ENCODE measurements at regions not wholly inside any gene's neighbourhood (a gene's known extent, or its start where the extent isn't known, plus 50 kb on each side); places are given as distances from the start of the nearest gene placed in this dataset.

DNA sequence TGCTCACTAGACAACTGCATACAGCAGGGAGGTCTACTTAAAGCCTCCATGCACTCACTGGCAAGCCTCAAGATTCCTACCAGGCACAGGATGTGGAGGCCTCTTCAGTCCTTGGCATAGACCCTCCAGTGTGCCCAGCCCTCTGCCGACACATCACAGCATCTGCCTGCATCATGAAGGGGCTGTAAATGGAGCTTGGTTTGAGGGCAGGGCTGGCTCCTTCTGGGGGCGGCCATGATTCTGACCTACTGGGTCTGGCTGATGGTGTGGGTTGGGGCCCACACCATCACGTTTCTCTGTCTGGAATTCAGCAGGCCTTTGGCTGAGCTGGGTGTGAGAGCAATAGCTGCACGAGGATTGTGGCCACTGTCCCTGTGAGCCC is 84.9 kb upstream of the SHB start:
- H3K4me3 ChIP-seq (ENCODE audit: low read length in 3 of 3) = no peak overlapping the region
- no peaks in the 10 kb centered on the region for H3K27me3 ChIP-seq (ENCODE audit: control insufficient read depth, insufficient read depth, low read length)
- no peak for FAIRE-seq
- no peaks in the 10 kb centered on the region for H3K9me3 ChIP-seq (ENCODE audit: control insufficient read depth in 2 of 3, insufficient read depth in 1 of 3, low read length in 3 of 3)
- TF ChIP-seq, protein P1, sequence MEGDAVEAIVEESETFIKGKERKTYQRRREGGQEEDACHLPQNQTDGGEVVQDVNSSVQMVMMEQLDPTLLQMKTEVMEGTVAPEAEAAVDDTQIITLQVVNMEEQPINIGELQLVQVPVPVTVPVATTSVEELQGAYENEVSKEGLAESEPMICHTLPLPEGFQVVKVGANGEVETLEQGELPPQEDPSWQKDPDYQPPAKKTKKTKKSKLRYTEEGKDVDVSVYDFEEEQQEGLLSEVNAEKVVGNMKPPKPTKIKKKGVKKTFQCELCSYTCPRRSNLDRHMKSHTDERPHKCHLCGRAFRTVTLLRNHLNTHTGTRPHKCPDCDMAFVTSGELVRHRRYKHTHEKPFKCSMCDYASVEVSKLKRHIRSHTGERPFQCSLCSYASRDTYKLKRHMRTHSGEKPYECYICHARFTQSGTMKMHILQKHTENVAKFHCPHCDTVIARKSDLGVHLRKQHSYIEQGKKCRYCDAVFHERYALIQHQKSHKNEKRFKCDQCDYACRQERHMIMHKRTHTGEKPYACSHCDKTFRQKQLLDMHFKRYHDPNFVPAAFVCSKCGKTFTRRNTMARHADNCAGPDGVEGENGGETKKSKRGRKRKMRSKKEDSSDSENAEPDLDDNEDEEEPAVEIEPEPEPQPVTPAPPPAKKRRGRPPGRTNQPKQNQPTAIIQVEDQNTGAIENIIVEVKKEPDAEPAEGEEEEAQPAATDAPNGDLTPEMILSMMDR (IDR thresholded peaks at IDR 0.05; ENCODE audit: borderline replicate concordance, extremely low read depth, insufficient read depth) = no peak
- no peak for DNase-seq
- H3K36me3 ChIP-seq (ENCODE audit: control insufficient read depth in 2 of 3, insufficient read depth in 3 of 3, low read length in 3 of 3) = no peaks in the 10 kb centered on the region
- no peaks in the 10 kb centered on the region for H3K4me1 ChIP-seq (ENCODE audit: control insufficient read depth in 2 of 3, insufficient read depth in 2 of 3, low read depth in 1 of 3, low read length in 3 of 3)
- no peak overlapping the region for H3K9ac ChIP-seq (ENCODE audit: low read length in 3 of 3)
- no peak overlapping the region for H3K27ac ChIP-seq (ENCODE audit: low read depth in 2 of 2, low read length in 2 of 2)
- intact Hi-C loops (cut with DNase I) = no loop called here

DNA sequence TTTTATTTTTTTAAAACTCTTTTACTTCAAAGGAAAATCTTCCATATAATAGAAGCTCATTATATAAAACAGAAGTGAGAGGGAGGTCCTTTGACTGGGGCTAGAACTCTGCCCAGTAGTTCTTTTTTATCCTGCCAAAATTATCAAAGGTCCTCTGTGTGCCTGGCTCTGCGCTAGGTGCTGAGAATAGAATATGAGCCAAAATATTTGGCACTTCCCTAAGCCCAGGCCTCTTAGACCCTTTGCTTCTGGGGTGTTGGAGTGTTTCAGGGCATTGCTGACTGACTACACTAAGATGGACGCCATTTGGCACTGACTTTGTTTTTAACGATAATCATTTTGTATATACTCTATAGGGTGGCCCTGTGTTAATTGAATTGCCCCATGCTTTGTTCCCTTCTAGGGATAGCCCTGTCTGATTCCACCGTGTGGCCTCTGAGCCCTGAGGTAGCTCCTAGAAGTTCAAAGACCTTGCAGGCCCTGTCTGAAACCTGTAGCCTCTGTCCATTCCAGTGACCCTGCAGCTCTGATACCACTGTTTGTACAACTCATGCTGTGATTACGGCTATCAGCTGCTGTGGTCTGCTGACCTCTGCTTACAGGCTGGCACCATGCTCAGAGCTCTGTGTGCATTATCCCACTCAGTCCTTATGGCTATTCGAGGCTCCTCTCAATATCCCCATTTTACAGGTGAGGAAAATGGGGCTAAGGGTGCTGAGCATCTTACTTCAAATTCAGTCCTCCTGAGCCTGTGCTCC is 84.3 kb upstream of the SHB start:
- Histone ChIP-seq H3K27me3 (ENCODE audit: control insufficient read depth, insufficient read depth, low read length) (no peaks in the 10 kb centered on the region), H3K9ac (ENCODE audit: low read length in 3 of 3) (no peak overlapping the region), H3K27ac (ENCODE audit: low read depth in 2 of 2, low read length in 2 of 2) (no peak overlapping the region), H3K36me3 (ENCODE audit: control insufficient read depth in 2 of 3, insufficient read depth in 3 of 3, low read length in 3 of 3) (no peaks in the 10 kb centered on the region), H3K4me1 (ENCODE audit: control insufficient read depth in 2 of 3, insufficient read depth in 2 of 3, low read depth in 1 of 3, low read length in 3 of 3) (no peaks in the 10 kb centered on the region), H3K9me3 (ENCODE audit: control insufficient read depth in 2 of 3, insufficient read depth in 1 of 3, low read length in 3 of 3) (no peaks in the 10 kb centered on the region), H3K4me3 (ENCODE audit: low read length in 3 of 3) (no peak overlapping the region)
- DNase-seq = no peak
- FAIRE-seq = no peak
- TF ChIP-seq, protein P1 (IDR thresholded peaks at IDR 0.05; ENCODE audit: borderline replicate concordance, extremely low read depth, insufficient read depth) = no peak
- intact Hi-C loops (cut with DNase I) = no loop called here

DNA sequence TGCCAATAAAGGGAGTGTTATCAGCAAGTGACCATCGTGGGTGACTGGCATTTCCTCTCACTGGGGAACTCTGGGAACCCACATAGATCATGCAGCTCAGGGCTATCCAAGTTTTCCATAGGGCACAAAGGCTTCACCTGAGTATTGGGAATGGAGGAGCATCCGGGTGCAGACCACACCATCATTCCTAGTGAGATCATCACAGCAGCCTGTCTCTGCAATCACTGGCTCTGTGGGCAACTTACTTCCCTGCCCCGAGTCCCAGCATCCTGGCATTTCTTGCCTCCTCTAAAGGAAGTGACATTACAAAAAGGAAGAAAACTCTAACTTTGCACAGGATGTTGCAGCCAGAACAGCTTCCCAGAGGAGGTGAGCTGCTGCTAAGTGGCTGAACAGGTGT is 80.6 kb upstream of the SHB start:
- no peaks in the 10 kb centered on the region for H3K36me3 ChIP-seq (ENCODE audit: control insufficient read depth in 2 of 3, insufficient read depth in 3 of 3, low read length in 3 of 3)
- TF ChIP-seq, protein P1 (IDR thresholded peaks at IDR 0.05; ENCODE audit: borderline replicate concordance, extremely low read depth, insufficient read depth) = no peak
- H3K27ac ChIP-seq (ENCODE audit: low read depth in 2 of 2, low read length in 2 of 2) = no peak overlapping the region
- H3K4me1 ChIP-seq (ENCODE audit: control insufficient read depth in 2 of 3, insufficient read depth in 2 of 3, low read depth in 1 of 3, low read length in 3 of 3) = no peaks in the 10 kb centered on the region
- intact Hi-C loops (cut with DNase I) = no loop called here
- no peak overlapping the region for H3K4me3 ChIP-seq (ENCODE audit: low read length in 3 of 3)
- no peaks in the 10 kb centered on the region for H3K9me3 ChIP-seq (ENCODE audit: control insufficient read depth in 2 of 3, insufficient read depth in 1 of 3, low read length in 3 of 3)
- FAIRE-seq (no peak), DNase-seq (no peak)
- no peaks in the 10 kb centered on the region for H3K27me3 ChIP-seq (ENCODE audit: control insufficient read depth, insufficient read depth, low read length)
- no peak overlapping the region for H3K9ac ChIP-seq (ENCODE audit: low read length in 3 of 3)

DNA sequence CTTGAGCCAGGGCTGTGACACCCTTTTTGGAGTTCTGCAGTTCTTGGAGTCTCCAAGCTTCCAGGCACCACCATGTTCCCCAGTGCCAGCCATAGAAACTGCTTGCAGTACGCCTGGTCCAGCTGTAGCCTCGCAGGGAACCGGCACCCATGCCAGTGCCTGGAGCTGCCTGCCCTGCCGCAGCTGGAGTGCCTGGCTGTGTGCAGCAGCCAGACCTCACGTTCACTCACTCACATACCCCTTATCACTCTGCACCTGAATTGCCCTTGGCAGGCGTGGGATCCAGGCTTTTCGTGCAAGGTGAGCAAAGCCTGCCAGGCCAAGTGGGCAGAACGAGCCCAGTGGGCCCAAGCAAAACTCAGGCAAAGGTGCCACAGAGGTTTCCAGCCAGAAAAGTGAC is 77.8 kb upstream of the SHB start:
- no peak overlapping the region for H3K27ac ChIP-seq (ENCODE audit: low read depth in 2 of 2, low read length in 2 of 2)
- FAIRE-seq (no peak), DNase-seq (peak in 1 of 5 donors; percentile 24)
- no peaks in the 10 kb centered on the region for H3K27me3 ChIP-seq (ENCODE audit: control insufficient read depth, insufficient read depth, low read length)
- H3K9ac ChIP-seq (ENCODE audit: low read length in 3 of 3) = no peak overlapping the region
- no peaks in the 10 kb centered on the region for H3K4me1 ChIP-seq (ENCODE audit: control insufficient read depth in 2 of 3, insufficient read depth in 2 of 3, low read depth in 1 of 3, low read length in 3 of 3)
- TF ChIP-seq, protein P1 (IDR thresholded peaks at IDR 0.05; ENCODE audit: borderline replicate concordance, extremely low read depth, insufficient read depth) = no peak
- no peak overlapping the region for H3K4me3 ChIP-seq (ENCODE audit: low read length in 3 of 3)
- intact Hi-C loops (cut with DNase I) = no loop called here
- no peaks in the 10 kb centered on the region for H3K9me3 ChIP-seq (ENCODE audit: control insufficient read depth in 2 of 3, insufficient read depth in 1 of 3, low read length in 3 of 3)
- H3K36me3 ChIP-seq (ENCODE audit: control insufficient read depth in 2 of 3, insufficient read depth in 3 of 3, low read length in 3 of 3) = no peaks in the 10 kb centered on the region
